GM12878 (cell line): ENCODE measurements at regions not wholly inside any gene's neighbourhood (a gene's known extent, or its start where the extent isn't known, plus 50 kb on each side); places are given as distances from the start of the nearest gene placed in this dataset.

Source experiments
- ATAC-seq: fragments of 200-7000 bp; cut with Tn5 transposase; 3 replicates; pipeline ENCODE4 v1.9.1; 2020; ENCODE audit warnings: mild to moderate bottlenecking, moderate library complexity
- BruUV-seq: library from RNA; stranded (reverse); fragments of 400-500 nt; replicated peaks from 2 replicates; lab custom pipeline; 2021; lab: Mats Ljungman, UMichigan
- CTCF ChIA-PET: fragments of 300-600 bp; sonication (Branson Sonifier 250); formaldehyde crosslinking; extraction: SDS; loops from one replicate; lab custom pipeline; 2021; ENCODE audit warnings: inconsistent platforms; lab: Yijun Ruan, JAX
- POLR2A ChIA-PET: fragments of 350-600 bp; formaldehyde crosslinking; extraction: SDS; loops from one replicate; lab custom pipeline; 2021; ENCODE audit warnings: inconsistent platforms; lab: Charles Lee
- RAD21 ChIA-PET: fragments of 300-600 bp; sonication (Branson Sonifier 250); formaldehyde crosslinking; loops from one replicate; lab custom pipeline; 2023; ENCODE audit warnings: antibody characterized with exemption; ENCODE audit not compliant: unreplicated experiment; lab: Charles Lee
- SMC1A ChIA-PET: fragments of 300-600 bp; sonication (Branson Sonifier 250); formaldehyde crosslinking; loops from one replicate; lab custom pipeline; 2023; ENCODE audit not compliant: unreplicated experiment, uncharacterized antibody; lab: Charles Lee
- DNase-seq: peaks from one replicate; pipeline ENCODE4 v3.0.0-alpha.2; 2011; ENCODE audit warnings: low read depth, low spot score
- FAIRE-seq: peaks from 3 replicates; lab custom pipeline; 2011; peaks lifted over from hg19 to GRCh38; lab: Jason Lieb, UNC
- H2AFZ ChIP-seq: 2 replicates; pipeline ENCODE4 v1.6.0; 2011; ENCODE audit warnings: low read depth, low read length, control low read depth; ENCODE audit not compliant: control insufficient read depth
- H3K27ac ChIP-seq: 2 replicates; pipeline ENCODE4 v1.5.1; 2011; ENCODE audit warnings: control low read depth; ENCODE audit not compliant: control insufficient read depth, insufficient read depth
- H3K27me3 ChIP-seq, 2 experiments: replicated peaks in 1 of 2; 2 replicates each; pipeline versions ENCODE4 v1.6.0 to v1.6.1; 2011; ENCODE audit warnings: low read length in 1 of 2; ENCODE audit not compliant: control insufficient read depth in 2 of 2, insufficient read depth in 2 of 2
- H3K36me3 ChIP-seq, 2 experiments: 2 replicates each; pipeline ENCODE4 v1.5.1; 2011; ENCODE audit warnings: low read length in 1 of 2; ENCODE audit not compliant: control insufficient read depth in 2 of 2, insufficient read depth in 2 of 2
- H3K4me1 ChIP-seq: 2 replicates; pipeline ENCODE4 v1.6.1; 2011; ENCODE audit warnings: mild to moderate bottlenecking, low read length, moderate library complexity, mixed read lengths; ENCODE audit not compliant: control insufficient read depth, insufficient read depth
- H3K4me2 ChIP-seq: 2 replicates; pipeline ENCODE4 v1.6.0; 2011; ENCODE audit warnings: control low read depth; ENCODE audit not compliant: control insufficient read depth, insufficient read depth
- H3K4me3 ChIP-seq: fragments of 200-600 bp; sonication (generic); 2 replicates; pipeline ENCODE4 v1.5.1; 2016
- H3K79me2 ChIP-seq: 2 replicates; pipeline ENCODE4 v1.6.0; 2011; ENCODE audit warnings: low read length; ENCODE audit not compliant: control insufficient read depth, insufficient read depth
- H3K9ac ChIP-seq: 2 replicates; pipeline ENCODE4 v1.8.0; 2011; ENCODE audit warnings: low read length, control low read depth, mixed read lengths; ENCODE audit not compliant: control insufficient read depth, insufficient read depth
- H3K9me3 ChIP-seq: replicated peaks from 3 replicates; pipeline ENCODE4 v1.5.1; 2011; ENCODE audit warnings: mild to moderate bottlenecking, low read length; ENCODE audit not compliant: control insufficient read depth, insufficient read depth
- H4K20me1 ChIP-seq: 2 replicates; pipeline ENCODE4 v1.6.0; 2011; ENCODE audit not compliant: control insufficient read depth, insufficient read depth
- CBX5 ChIP-seq: sonication (generic); IDR thresholded peaks from 2 replicates; pipeline ENCODE4 v1.6.1; 2016; ENCODE audit warnings: low read depth, moderate library complexity, mild to moderate bottlenecking, inconsistent platforms
- CHD2 ChIP-seq: IDR thresholded peaks from 2 replicates; pipeline ENCODE4 v1.6.1; 2011; ENCODE audit warnings: low read depth, low read length, improper control_type of control experiment, borderline replicate concordance
- CHD4 ChIP-seq: fragments of 200-600 bp; sonication (generic); IDR thresholded peaks from 2 replicates; pipeline ENCODE4 v1.6.1; 2016; ENCODE audit warnings: mild to moderate bottlenecking
- E4F1 ChIP-seq: fragments of 450-650 bp; IDR thresholded peaks from 2 replicates; pipeline ENCODE4 v1.6.1; 2018; ENCODE audit warnings: borderline replicate concordance, mild to moderate bottlenecking; ENCODE audit not compliant: partially characterized antibody
- EGR1 ChIP-seq, 2 experiments: IDR thresholded peaks; 1 replicate in 1 of 2; 2 replicates in 1 of 2; pipeline ENCODE4 v1.6.1; 2011 to 2012; ENCODE audit warnings: low read depth in 2 of 2, low read length in 2 of 2, borderline replicate concordance in 1 of 2, mild to moderate bottlenecking in 1 of 2, moderate library complexity in 1 of 2
- MTA3 ChIP-seq: IDR thresholded peaks from 2 replicates; pipeline ENCODE4 v1.6.1; 2012; ENCODE audit warnings: low read length, inconsistent platforms, borderline replicate concordance
- MYC ChIP-seq: IDR thresholded peaks from 2 replicates; pipeline ENCODE4 v1.6.1; 2011; ENCODE audit warnings: mild to moderate bottlenecking, low read length, moderate library complexity, inconsistent platforms; ENCODE audit not compliant: insufficient read depth, insufficient replicate concordance, insufficient read length, severe bottlenecking
- POLR2AphosphoS2 ChIP-seq: IDR thresholded peaks from 2 replicates; pipeline ENCODE4 v1.6.1; 2011; ENCODE audit warnings: low read depth, mild to moderate bottlenecking, low read length, improper control_type of control experiment, moderate library complexity
- RB1 ChIP-seq: fragments of 450-650 bp; formaldehyde crosslinking; IDR thresholded peaks from 2 replicates; pipeline ENCODE4 v1.6.1; 2017; ENCODE audit warnings: mild to moderate bottlenecking, borderline replicate concordance
- STAT1 ChIP-seq: fragments of 450-650 bp; conservative IDR thresholded peaks from 2 replicates; pipeline ENCODE4 v1.6.1; 2014; ENCODE audit warnings: antibody characterized with exemption, mild to moderate bottlenecking
- SUZ12 ChIP-seq: fragments of 200-600 bp; sonication (generic); IDR thresholded peaks from one replicate; pipeline ENCODE4 v1.6.1; 2018; ENCODE audit warnings: antibody characterized with exemption, mild to moderate bottlenecking; ENCODE audit not compliant: unreplicated experiment
- ZZZ3 ChIP-seq: IDR thresholded peaks from 2 replicates; pipeline ENCODE4 v1.6.1; 2011; ENCODE audit warnings: low read depth; ENCODE audit not compliant: control insufficient read depth, insufficient read length
- WGBS: methylation state at CpG from one replicate; pipeline ENCODE4 v1.1.6; 2016; ENCODE audit warnings: low lambda C conversion rate; ENCODE audit not compliant: insufficient replicate concordance, insufficient coverage; ENCODE audit errors: missing lambda C conversion rate; 5-methylcytosine and 5-hydroxymethylcytosine counted together
- in situ Hi-C: fragments of 300-500 bp; cut with MboI; formaldehyde crosslinking; loops from 9 replicates; pipeline ENCODE4 v1.14.3; 2018; ENCODE audit warnings: mixed read lengths
- intact Hi-C: fragments of 100-400 bp; cut with micrococcal nuclease; formaldehyde crosslinking; loops from one replicate; pipeline ENCODE4 v1.14.2; 2022; ENCODE audit not compliant: unreplicated experiment
- TF ChIP-seq, protein P1 (sequence below): IDR thresholded peaks from 2 replicates; pipeline ENCODE4 v1.6.1; 2011; ENCODE audit warnings: low read depth, low read length, improper control_type of control experiment, borderline replicate concordance
- TF ChIP-seq, protein P2 (sequence below): fragments of 450-650 bp; IDR thresholded peaks from 2 replicates; pipeline ENCODE4 v1.6.1; 2016; ENCODE audit warnings: mild to moderate bottlenecking
- TF ChIP-seq, protein P3 (sequence below): fragments of 450-650 bp; IDR thresholded peaks from 2 replicates; pipeline ENCODE4 v1.6.1; 2017; ENCODE audit warnings: mild to moderate bottlenecking, moderate library complexity

DNA sequence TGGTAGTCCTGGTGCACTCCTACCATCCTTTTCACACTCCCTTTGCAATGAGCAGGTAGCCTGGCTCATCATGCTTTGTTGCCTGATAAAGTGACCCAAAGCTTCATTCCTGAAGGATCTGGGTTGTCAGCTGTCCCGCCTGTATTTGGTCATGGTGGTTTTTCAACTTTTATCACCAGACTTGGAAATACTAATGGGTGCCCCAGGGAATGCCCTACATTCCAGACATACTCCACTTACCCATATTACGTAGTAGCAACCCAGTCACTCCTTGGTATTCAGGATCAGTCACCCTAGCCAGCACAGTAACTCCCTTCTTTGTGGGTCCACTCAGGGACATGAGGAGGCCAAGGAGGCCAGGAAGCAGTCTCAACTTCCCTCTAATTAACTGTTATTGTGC lies 199.2 kb downstream of the MAFB start (continued):
- no peak for TF ChIP-seq EGR1 (IDR thresholded peaks at IDR 0.05; ENCODE audit: borderline replicate concordance in 1 of 2, low read depth in 2 of 2, low read length in 2 of 2)
- no peak for TF ChIP-seq MTA3
- TF ChIP-seq SUZ12 = no peak
- TF ChIP-seq MYC = no peak

GRCh38 chr20:40488401-40488800 lies 200.6 kb downstream of the MAFB start:
- intact Hi-C loops = no loop called here
- no peak overlapping the region for H3K9ac ChIP-seq
- BruUV-seq = no TSS peak
- ChIA-PET POLR2A (no interaction called here), SMC1A (no interaction called here), CTCF (no interaction called here), RAD21 (no interaction called here)
- 33% methylated on average over 3 of the region's 3 CpGs for WGBS
- no peak overlapping the region for H3K4me3 ChIP-seq
- FAIRE-seq (no peak), ATAC-seq (no peak), DNase-seq (no peak)
- H4K20me1 ChIP-seq = no peaks in the 10 kb centered on the region
- H3K4me1 ChIP-seq = no peaks in the 10 kb centered on the region
- in situ Hi-C loops = no loop called here
- no peaks in the 10 kb centered on the region for H3K36me3 ChIP-seq
- H2AFZ ChIP-seq = no peak overlapping the region
- no peak overlapping the region for H3K27ac ChIP-seq
- H3K9me3 ChIP-seq = no peaks in the 10 kb centered on the region
- H3K79me2 ChIP-seq = no peaks in the 10 kb centered on the region
- H3K27me3 ChIP-seq = no peaks in the 10 kb centered on the region; a peak in 1 of 4 replicates
- no peak overlapping the region for H3K4me2 ChIP-seq
- TF ChIP-seq, protein P1, sequence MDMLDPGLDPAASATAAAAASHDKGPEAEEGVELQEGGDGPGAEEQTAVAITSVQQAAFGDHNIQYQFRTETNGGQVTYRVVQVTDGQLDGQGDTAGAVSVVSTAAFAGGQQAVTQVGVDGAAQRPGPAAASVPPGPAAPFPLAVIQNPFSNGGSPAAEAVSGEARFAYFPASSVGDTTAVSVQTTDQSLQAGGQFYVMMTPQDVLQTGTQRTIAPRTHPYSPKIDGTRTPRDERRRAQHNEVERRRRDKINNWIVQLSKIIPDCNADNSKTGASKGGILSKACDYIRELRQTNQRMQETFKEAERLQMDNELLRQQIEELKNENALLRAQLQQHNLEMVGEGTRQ = no peak
- no peak for TF ChIP-seq CBX5
- TF ChIP-seq, protein P2, sequence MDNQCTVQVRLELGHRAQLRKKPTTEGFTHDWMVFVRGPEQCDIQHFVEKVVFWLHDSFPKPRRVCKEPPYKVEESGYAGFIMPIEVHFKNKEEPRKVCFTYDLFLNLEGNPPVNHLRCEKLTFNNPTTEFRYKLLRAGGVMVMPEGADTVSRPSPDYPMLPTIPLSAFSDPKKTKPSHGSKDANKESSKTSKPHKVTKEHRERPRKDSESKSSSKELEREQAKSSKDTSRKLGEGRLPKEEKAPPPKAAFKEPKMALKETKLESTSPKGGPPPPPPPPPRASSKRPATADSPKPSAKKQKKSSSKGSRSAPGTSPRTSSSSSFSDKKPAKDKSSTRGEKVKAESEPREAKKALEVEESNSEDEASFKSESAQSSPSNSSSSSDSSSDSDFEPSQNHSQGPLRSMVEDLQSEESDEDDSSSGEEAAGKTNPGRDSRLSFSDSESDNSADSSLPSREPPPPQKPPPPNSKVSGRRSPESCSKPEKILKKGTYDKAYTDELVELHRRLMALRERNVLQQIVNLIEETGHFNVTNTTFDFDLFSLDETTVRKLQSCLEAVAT = no peak
- no peak for TF ChIP-seq E4F1
- no peak for TF ChIP-seq ZZZ3
- TF ChIP-seq STAT1 = no peak
- TF ChIP-seq CHD2 = no peak
- no peak for TF ChIP-seq CHD4
- TF ChIP-seq, protein P3, sequence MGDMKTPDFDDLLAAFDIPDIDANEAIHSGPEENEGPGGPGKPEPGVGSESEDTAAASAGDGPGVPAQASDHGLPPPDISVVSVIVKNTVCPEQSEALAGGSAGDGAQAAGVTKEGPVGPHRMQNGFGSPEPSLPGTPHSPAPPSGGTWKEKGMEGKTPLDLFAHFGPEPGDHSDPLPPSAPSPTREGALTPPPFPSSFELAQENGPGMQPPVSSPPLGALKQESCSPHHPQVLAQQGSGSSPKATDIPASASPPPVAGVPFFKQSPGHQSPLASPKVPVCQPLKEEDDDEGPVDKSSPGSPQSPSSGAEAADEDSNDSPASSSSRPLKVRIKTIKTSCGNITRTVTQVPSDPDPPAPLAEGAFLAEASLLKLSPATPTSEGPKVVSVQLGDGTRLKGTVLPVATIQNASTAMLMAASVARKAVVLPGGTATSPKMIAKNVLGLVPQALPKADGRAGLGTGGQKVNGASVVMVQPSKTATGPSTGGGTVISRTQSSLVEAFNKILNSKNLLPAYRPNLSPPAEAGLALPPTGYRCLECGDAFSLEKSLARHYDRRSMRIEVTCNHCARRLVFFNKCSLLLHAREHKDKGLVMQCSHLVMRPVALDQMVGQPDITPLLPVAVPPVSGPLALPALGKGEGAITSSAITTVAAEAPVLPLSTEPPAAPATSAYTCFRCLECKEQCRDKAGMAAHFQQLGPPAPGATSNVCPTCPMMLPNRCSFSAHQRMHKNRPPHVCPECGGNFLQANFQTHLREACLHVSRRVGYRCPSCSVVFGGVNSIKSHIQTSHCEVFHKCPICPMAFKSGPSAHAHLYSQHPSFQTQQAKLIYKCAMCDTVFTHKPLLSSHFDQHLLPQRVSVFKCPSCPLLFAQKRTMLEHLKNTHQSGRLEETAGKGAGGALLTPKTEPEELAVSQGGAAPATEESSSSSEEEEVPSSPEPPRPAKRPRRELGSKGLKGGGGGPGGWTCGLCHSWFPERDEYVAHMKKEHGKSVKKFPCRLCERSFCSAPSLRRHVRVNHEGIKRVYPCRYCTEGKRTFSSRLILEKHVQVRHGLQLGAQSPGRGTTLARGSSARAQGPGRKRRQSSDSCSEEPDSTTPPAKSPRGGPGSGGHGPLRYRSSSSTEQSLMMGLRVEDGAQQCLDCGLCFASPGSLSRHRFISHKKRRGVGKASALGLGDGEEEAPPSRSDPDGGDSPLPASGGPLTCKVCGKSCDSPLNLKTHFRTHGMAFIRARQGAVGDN = no peak
- TF ChIP-seq RB1 = no peak
- no peak for TF ChIP-seq POLR2AphosphoS2
